ENCODE measurements at regions not wholly inside any gene's neighbourhood (a gene's known extent, or its start where the extent isn't known, plus 50 kb on each side); places are given as distances from the start of the nearest gene placed in this dataset.

- TF ChIP-seq CTCF (IDR thresholded peaks at IDR 0.05) (no peak), POLR2A (IDR thresholded peaks at IDR 0.05) (no peak)
These were observed 166.7 kb upstream of the PDE4B start for GRCh38 chr1:65626003-65626402.

Data from heart left ventricle (tissue), 13 donors.